GM21717 (cell line): ENCODE measurements at regions not wholly inside any gene's neighbourhood (a gene's known extent, or its start where the extent isn't known, plus 50 kb on each side); places are given as distances from the start of the nearest gene placed in this dataset.
"Not testable (repeated sequence)": the region's sequence is repeated elsewhere in the genome, so short reads cannot be mapped to it uniquely, and the experiment has no call there.

Source experiments
- ATAC-seq: cut with Tn5 transposase; IDR thresholded peaks from one replicate; pipeline ENCODE4 v1.9.1; 2021; ENCODE audit warnings: mild to moderate bottlenecking, moderate library complexity; ENCODE audit not compliant: unreplicated experiment

DNA sequence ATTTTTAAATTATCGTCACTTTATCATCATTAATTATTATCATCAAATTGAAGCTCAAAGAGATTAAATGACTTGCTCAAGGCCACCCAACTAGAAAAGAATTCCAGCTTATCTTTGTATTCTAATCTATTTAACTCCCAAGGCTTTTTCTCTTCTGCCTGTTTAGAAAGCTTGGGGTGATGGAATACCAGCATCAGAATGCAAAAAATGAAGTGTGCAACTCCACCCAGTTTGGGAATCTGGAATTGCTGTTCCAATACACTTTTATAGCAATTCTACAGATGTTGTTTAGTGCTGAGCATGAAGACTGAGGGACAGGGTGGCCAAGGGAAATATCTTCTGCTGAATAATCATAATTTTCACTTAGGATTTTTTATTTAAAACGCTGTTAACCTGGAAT, 97.2 kb upstream of the FIBIN start:
- no peak for ATAC-seq

GRCh38 chr11:26898799-26899198, 95.1 kb upstream of the FIBIN start:
- no peak for ATAC-seq

DNA sequence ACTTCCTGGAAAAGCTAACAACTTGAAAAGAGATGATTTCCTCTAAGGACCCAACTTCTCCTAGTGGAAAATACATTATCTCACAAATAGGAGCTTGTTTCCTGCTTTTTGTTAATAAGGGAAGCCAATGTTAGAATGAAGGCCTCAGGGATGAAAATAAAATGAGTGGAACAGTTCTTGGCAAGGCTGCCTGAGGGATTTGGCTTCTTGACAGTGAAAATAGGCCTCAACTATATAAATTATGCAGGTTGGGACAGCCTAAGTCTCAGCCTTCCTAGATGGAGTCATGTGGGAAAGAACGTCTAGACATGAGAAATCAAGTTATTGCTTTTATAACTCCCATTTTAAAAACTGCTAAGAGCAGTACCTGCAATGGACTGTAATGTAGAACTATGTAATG, 92.8 kb upstream of the FIBIN start:
- ATAC-seq: no peak

DNA sequence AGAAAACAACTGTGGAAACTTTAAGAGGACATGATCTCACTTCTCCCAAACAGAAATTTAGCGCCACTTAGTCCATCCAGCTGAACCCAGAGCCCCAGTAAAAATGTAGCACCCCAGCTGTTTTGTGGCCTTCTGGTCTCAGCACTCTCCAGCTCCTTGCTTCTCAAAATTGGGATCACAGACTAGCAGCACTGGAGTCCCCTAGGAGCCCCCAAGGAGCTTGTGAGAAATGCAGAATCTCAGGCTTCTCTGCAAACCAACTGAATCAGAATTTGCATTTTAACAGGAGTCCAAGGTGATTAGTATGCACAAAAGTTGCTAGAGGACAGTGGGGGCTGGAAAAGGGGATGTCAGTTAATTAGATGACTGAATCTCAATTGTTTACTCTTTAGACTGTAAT, 89.8 kb upstream of the FIBIN start:
- no peak for ATAC-seq

- ATAC-seq: no peak
These were observed 89.1 kb upstream of the FIBIN start for GRCh38 chr11:26904801-26905200.

DNA sequence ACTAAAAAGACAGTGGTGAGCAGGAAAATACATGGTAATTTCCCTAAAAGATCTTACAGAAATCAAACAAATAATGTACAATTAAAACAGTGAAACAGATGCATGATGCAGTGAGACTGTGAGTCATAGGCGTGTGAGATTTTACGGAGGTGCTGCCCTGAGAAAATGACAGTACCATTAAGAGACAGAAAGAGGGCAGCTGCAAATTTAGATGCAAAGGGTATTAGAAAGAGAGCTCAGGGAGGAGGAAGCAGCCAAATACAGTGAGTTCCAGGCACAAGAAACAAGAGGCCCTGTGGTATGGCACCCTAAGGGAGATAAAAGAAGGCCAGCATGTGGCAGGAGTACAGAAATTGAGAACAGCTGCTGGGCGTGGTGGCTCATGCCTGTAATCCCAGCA, 88.5 kb upstream of the FIBIN start:
- no peak for ATAC-seq

DNA sequence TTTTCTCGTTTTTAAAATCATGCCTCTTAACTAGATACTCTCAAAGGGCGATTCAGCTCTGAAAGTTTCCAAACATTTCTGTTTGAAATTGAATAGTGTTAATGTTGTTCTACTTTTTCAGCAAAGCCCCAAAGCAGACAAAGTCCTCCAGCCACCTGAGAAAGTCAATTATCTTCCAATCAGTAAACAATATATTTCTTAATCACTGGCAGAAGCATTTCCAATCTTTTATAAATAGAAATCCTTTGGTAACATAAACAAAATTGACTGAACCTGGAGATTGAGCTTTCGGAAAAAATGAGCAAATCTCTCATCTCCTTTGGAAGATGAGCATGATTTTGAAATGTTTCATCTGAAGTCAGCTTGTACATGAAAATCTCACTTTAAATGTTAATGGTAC, 84.4 kb upstream of the FIBIN start:
- no peak for ATAC-seq

GRCh38 chr11:26909991-26910591, 83.8 kb upstream of the FIBIN start:
- no peak for ATAC-seq

DNA sequence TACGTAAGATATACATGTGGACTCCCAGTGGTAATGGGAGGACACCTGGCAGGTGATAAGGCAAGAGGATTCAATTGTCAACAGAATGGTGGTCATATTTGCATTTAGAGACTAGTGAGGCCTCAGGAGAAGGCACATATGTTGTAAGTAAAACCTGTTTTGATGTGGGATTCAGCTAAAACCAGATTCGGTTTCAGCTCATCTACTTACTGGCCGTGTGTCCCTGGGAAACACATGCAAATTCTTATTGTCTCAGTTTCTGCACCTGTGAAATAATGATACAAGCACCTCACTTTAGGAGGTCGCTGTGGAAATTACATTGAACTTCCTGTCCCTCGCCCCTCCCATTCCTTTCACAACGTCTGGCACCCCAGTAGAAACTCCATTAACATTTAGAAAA, 78.9 kb upstream of the FIBIN start:
- ATAC-seq: peak; percentile 96

DNA sequence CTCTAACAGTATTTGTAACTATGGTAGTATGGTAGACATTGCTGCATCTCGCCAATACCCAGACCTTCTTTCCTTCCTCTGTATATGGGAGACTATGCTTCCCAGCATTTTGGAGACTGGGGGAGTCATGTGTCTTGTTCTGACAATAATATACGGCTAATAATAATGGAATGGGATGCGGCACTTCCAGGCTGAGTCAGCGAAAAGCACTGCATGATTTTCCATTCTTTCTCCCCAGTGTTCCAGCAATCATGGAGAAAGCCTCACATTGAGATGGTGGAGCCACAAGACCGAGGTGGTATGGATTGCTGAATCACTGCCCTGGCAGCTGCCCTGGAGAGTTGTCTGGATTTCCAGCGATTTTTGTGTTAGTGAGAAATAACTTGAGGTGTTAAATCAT, 77.1 kb upstream of the FIBIN start:
- ATAC-seq: no peak

- ATAC-seq: no peak
These were observed 65.3 kb upstream of the FIBIN start for GRCh38 chr11:26928582-26928981.

DNA sequence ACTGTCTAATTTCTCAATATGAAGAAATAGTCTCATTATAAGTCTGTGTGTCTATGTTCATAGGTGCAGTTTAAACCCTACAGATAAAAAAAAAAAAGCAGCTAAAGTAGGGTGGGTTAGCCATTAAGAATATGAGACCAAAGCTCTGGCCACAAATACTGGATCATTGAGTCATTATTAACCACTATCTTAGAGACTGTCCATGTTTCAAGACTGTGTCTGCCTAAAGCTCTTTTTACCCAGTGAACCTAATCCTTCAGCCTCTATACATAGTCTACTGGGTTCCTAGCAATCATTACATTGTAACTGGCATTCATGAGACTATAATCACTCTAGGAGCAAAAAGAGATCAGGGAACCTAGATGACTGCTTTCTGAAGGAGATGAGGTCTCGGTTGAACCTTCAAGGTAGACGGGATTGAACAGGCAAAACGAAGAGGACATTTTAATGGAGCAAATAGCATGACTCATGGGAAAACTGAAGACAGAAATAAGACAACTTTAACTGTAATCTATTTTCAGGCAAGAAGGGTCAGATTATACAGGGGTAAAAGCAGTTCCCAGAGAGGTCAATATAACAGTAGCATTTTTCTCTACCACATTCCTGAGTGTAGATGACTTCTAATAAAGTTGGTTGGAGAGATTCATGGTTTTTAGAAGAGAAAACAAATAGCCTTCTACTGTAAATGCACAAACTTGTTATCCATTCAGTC, 64.0 kb upstream of the FIBIN start:
- no peak for ATAC-seq

DNA sequence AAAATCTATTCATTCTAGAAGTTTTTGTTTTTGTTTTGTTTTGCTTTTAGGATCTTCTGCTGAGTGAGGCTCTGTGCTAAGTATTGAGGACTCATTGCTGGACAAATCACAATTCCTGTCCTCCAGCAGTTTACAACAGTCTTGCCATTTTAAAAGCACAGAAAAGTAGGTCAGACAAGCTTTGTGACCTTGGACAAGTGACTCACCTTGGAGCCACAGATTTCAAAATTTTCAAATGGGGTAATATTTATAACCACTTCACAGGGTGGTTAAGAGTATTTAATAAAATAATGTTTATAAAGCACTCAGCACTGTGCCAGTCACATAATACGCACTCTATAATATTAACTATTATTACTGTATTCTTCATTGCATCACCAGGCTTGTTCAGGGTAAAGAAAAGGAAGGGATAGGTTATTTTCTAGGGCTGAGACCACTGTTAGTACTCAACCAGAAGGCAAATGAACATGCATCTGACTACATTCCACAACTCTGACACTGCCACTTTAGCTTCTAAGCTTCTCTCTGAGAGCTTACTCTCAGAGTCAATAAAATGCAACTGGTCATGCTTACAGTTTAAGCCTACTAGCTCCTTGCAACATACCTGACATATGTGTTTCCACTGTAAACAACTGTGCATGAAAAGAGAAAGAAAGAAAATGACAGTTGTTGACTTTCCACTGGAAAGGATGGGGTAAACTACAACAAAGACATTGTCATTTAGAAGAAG, 63.2 kb upstream of the FIBIN start:
- ATAC-seq: no peak

GRCh38 chr11:26931248-26931631, 62.7 kb upstream of the FIBIN start:
- no peak for ATAC-seq

GRCh38 chr11:26931881-26932280, 62.0 kb upstream of the FIBIN start:
- ATAC-seq: no peak

DNA sequence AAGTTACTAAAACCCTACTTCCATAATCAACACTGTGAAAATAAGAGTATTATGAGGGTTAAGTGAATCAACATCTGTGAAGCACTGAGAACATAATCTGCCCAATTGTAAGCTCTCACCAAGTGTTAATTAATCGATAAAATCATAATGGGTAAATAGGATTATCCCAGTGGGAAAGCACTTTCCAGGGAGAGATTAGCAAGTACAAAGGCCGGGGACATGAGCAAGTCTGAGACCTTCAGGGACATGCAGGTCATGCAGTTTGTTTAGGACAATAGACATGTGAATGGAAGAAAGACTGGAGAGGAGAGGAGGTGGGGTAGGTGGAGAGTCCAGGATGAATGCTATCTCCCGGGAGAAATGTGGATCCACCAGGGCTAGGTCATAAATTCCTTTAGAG, 57.8 kb upstream of the FIBIN start:
- ATAC-seq: no peak

GRCh38 chr11:26937386-26937785, 56.5 kb upstream of the FIBIN start:
- ATAC-seq: no peak

DNA sequence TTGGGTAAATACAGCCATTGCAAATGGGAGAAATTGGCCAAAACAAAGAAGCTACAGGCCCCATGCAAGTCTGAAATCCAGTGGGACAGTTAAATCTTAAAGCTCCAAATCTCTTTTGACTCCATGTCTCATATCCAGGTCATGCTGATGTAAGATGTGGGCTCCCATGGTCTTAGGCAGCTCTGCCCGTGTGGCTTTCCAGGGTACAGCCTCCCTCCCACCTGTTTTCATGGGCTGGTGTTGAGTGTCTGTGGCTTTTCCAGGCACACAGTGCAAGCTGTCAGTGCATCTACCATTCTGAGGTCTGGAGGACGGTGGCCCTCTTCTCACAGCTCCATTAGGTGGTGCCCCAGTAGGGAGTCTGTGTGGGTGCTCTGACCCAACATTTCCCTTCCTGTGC, 53.4 kb upstream of the FIBIN start:
- not testable (repeated sequence) for ATAC-seq

DNA sequence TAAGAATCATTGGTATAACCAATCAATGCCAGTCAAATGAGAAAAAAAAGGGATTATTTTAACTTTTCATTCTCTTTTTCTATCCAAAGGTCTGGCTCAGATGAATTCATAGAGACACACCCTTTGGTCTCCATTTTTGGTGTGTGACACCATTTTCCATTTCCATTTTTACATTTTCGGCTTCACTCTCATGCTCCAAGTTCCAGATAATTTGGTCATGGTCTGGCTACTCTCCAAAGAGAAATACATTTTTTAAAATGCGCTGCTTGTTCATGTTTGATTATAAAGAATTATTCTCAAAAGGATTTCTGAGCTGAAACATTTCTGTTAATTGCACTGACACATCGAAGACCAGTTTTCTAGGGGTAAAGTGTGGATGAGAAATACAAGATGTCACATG, 51.6 kb upstream of the FIBIN start:
- no peak for ATAC-seq

- no peak for ATAC-seq
These were observed 50.3 kb upstream of the FIBIN start for GRCh38 chr11:26943636-26944035.
